Gastroesophageal sphincter (tissue), 3 donors: ENCODE measurements at regions not wholly inside any gene's neighbourhood (a gene's known extent, or its start where the extent isn't known, plus 50 kb on each side); places are given as distances from the start of the nearest gene placed in this dataset.
"Not testable (repeated sequence)": the region's sequence is repeated elsewhere in the genome, so short reads cannot be mapped to it uniquely, and the experiment has no call there.

Source experiments
- CTCF ChIP-seq, 4 experiments: fragments of 200-600 bp in 2 of 4; fragments of 450-650 bp in 2 of 4; sonication (generic) in 1 of 4; IDR thresholded peaks; one replicate each; pipeline ENCODE4 v1.5.1; 2017 to 2019; ENCODE audit warnings: antibody characterized with exemption in 4 of 4, mild to moderate bottlenecking in 2 of 4, moderate library complexity in 2 of 4
- EP300 ChIP-seq: sonication (generic); formaldehyde crosslinking; IDR thresholded peaks from one replicate; pipeline ENCODE4 v1.6.1; 2017; ENCODE audit warnings: antibody characterized with exemption, mild to moderate bottlenecking
- POLR2A ChIP-seq, 2 donors: fragments of 450-650 bp; IDR thresholded peaks; one replicate each; pipeline ENCODE4 v1.6.1; 2017; ENCODE audit warnings: antibody characterized with exemption in 2 of 2, mild to moderate bottlenecking in 2 of 2, moderate library complexity in 1 of 2
- POLR2AphosphoS5 ChIP-seq: sonication (generic); formaldehyde crosslinking; IDR thresholded peaks from one replicate; pipeline ENCODE4 v1.6.1; 2017; ENCODE audit warnings: antibody characterized with exemption

GRCh38 chr12:68552605-68553195 lies 58.0 kb upstream of the RAP1B start:
- TF ChIP-seq CTCF (IDR thresholded peaks at IDR 0.05); POLR2A (IDR thresholded peaks at IDR 0.05); EP300; POLR2AphosphoS5: not testable (repeated sequence)
